Liver (tissue), 8 donors: ENCODE measurements at regions not wholly inside any gene's neighbourhood (a gene's known extent, or its start where the extent isn't known, plus 50 kb on each side); places are given as distances from the start of the nearest gene placed in this dataset.

Experiments used
- DNase-seq: peaks from one replicate; pipeline ENCODE4 v3.0.0-alpha.2; 2017; ENCODE audit warnings: low spot score
- H3K27ac ChIP-seq, 2 donors: one replicate each; pipeline ENCODE4 v1.7.0; 2013; ENCODE audit warnings: inconsistent platforms in 2 of 2, low read length in 2 of 2, control low read depth in 1 of 2, low read depth in 1 of 2, mild to moderate bottlenecking in 1 of 2
- H3K27me3 ChIP-seq, 4 donors: one replicate each; pipeline versions ENCODE4 v1.6.1 to v1.7.0; 2013; ENCODE audit warnings: low read length in 3 of 4, inconsistent platforms in 1 of 4, mild to moderate bottlenecking in 1 of 4, moderate library complexity in 1 of 4; ENCODE audit not compliant: control insufficient read depth in 4 of 4, insufficient read depth in 4 of 4
- H3K36me3 ChIP-seq, 4 donors: one replicate each; pipeline versions ENCODE4 v1.6.1 to v1.7.0; 2013; ENCODE audit warnings: low read length in 3 of 4, mild to moderate bottlenecking in 3 of 4, low read depth in 1 of 4, moderate library complexity in 1 of 4; ENCODE audit not compliant: control insufficient read depth in 4 of 4, insufficient read depth in 3 of 4
- H3K4me1 ChIP-seq, 4 donors: one replicate each; pipeline versions ENCODE4 v1.6.1 to v1.7.0; 2013; ENCODE audit warnings: low read length in 3 of 4, mild to moderate bottlenecking in 3 of 4, moderate library complexity in 1 of 4; ENCODE audit not compliant: control insufficient read depth in 4 of 4, insufficient read depth in 4 of 4
- H3K4me3 ChIP-seq, 3 donors: one replicate each; pipeline versions ENCODE4 v1.6.1 to v1.7.0; 2013; ENCODE audit warnings: low read length in 3 of 3, control low read depth in 1 of 3, low read depth in 1 of 3, mild to moderate bottlenecking in 1 of 3
- H3K9ac ChIP-seq, 2 donors: one replicate each; pipeline ENCODE4 v1.7.0; 2013; ENCODE audit warnings: low read length in 2 of 2, mild to moderate bottlenecking in 2 of 2, moderate library complexity in 2 of 2, control low read depth in 1 of 2, low read depth in 1 of 2
- H3K9me3 ChIP-seq, 4 donors: one replicate each; pipeline versions ENCODE4 v1.6.1 to v1.7.0; 2013; ENCODE audit warnings: low read length in 3 of 4; ENCODE audit not compliant: control insufficient read depth in 4 of 4
- EGR1 ChIP-seq, 2 donors: IDR thresholded peaks; 2 replicates each; pipeline ENCODE4 v1.6.1; 2016 to 2018; ENCODE audit warnings: antibody characterized with exemption in 2 of 2, low read depth in 2 of 2
- FOXA1 ChIP-seq: IDR thresholded peaks from 2 replicates; pipeline ENCODE4 v1.6.1; 2016; ENCODE audit warnings: antibody characterized with exemption
- GABPA ChIP-seq, 2 donors: IDR thresholded peaks in 1 of 2; conservative IDR thresholded peaks in 1 of 2; 2 replicates each; pipeline ENCODE4 v1.6.1; 2016; ENCODE audit warnings: antibody characterized with exemption in 2 of 2, mild to moderate bottlenecking in 1 of 2, moderate library complexity in 1 of 2
- HNF4A ChIP-seq, 2 donors: conservative IDR thresholded peaks; 2 replicates each; pipeline ENCODE4 v1.6.1; 2016; ENCODE audit warnings: antibody characterized with exemption in 2 of 2, mild to moderate bottlenecking in 2 of 2
- JUND ChIP-seq, 2 donors: IDR thresholded peaks; 2 replicates each; pipeline ENCODE4 v1.6.1; 2016; ENCODE audit warnings: antibody characterized with exemption in 2 of 2
- NR2F2 ChIP-seq: IDR thresholded peaks from 2 replicates; pipeline ENCODE4 v1.6.1; 2016; ENCODE audit warnings: antibody characterized with exemption
- RAD21 ChIP-seq, 2 donors: IDR thresholded peaks; 2 replicates each; pipeline ENCODE4 v1.6.1; 2016; ENCODE audit warnings: antibody characterized with exemption in 2 of 2, mild to moderate bottlenecking in 2 of 2
- RXRA ChIP-seq, 2 donors: IDR thresholded peaks; 2 replicates each; pipeline ENCODE4 v1.6.1; 2017 to 2018; ENCODE audit warnings: antibody characterized with exemption in 2 of 2, mild to moderate bottlenecking in 1 of 2
- SP1 ChIP-seq: IDR thresholded peaks from 2 replicates; pipeline ENCODE4 v1.6.1; 2018; ENCODE audit warnings: antibody characterized with exemption, mild to moderate bottlenecking
- TAF1 ChIP-seq: conservative IDR thresholded peaks from 2 replicates; pipeline ENCODE4 v1.6.1; 2016; ENCODE audit warnings: antibody characterized with exemption, mild to moderate bottlenecking
- WGBS: extraction: QIAGEN DNeasy Blood & Tissue Kit; methylation state at CpG from one replicate; pipeline ENCODE4 v1.1.7; 2013; 5-methylcytosine and 5-hydroxymethylcytosine counted together
- TF ChIP-seq, protein P1 (sequence below): IDR thresholded peaks from 2 replicates; pipeline ENCODE4 v1.6.1; 2016; ENCODE audit warnings: antibody characterized with exemption
- TF ChIP-seq, protein P2 (sequence below): IDR thresholded peaks from 2 replicates; pipeline ENCODE4 v1.6.1; 2016; ENCODE audit warnings: antibody characterized with exemption, mild to moderate bottlenecking
- TF ChIP-seq, protein P3 (sequence below): fragments of 150-350 bp; IDR thresholded peaks from 2 replicates; pipeline ENCODE4 v1.5.1; 2017; ENCODE audit warnings: improper control_type of control experiment, low read depth, low read length; ENCODE audit not compliant: missing input control
- TF ChIP-seq, protein P4 (sequence below): IDR thresholded peaks from 2 replicates; pipeline ENCODE4 v1.6.1; 2016; ENCODE audit warnings: antibody characterized with exemption
- TF ChIP-seq, protein P5 (sequence below): IDR thresholded peaks from 2 replicates; pipeline ENCODE4 v1.6.1; 2016; ENCODE audit warnings: antibody characterized with exemption
- donor health status: healthy.
- donor health status: healthy.
- donor health status: healthy.
- donor health status: healthy.
- donor health status: healthy.

DNA sequence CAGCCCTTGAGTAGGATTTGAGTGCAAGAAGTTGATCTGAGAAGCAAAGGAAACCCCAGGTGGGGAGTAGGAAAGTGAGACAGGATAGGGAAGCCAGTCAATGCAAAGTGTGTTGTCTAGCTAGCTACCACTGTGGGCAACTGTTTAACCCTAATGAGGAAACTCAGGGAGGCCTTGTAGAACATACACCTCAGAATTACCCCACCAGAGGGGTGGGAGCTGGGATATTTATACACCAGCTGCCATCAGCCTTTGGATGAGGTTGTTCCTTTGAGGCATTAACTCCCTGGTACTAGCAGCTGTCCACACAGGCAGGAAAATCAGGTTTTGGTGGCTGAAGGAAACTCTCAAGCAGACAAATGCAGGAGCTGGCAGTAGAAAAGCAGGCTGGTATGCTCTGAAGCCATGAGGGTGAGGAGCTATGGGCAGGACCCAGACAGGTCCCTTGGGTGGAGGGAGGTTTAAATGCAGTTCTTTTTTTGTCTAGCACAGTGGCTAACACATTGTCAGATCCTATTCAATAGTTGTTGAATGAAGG, 60.1 kb upstream of the ARID5B start:
- TF ChIP-seq, protein P1, sequence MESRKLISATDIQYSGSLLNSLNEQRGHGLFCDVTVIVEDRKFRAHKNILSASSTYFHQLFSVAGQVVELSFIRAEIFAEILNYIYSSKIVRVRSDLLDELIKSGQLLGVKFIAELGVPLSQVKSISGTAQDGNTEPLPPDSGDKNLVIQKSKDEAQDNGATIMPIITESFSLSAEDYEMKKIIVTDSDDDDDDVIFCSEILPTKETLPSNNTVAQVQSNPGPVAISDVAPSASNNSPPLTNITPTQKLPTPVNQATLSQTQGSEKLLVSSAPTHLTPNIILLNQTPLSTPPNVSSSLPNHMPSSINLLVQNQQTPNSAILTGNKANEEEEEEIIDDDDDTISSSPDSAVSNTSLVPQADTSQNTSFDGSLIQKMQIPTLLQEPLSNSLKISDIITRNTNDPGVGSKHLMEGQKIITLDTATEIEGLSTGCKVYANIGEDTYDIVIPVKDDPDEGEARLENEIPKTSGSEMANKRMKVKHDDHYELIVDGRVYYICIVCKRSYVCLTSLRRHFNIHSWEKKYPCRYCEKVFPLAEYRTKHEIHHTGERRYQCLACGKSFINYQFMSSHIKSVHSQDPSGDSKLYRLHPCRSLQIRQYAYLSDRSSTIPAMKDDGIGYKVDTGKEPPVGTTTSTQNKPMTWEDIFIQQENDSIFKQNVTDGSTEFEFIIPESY: no peak
- TF ChIP-seq, protein P2, sequence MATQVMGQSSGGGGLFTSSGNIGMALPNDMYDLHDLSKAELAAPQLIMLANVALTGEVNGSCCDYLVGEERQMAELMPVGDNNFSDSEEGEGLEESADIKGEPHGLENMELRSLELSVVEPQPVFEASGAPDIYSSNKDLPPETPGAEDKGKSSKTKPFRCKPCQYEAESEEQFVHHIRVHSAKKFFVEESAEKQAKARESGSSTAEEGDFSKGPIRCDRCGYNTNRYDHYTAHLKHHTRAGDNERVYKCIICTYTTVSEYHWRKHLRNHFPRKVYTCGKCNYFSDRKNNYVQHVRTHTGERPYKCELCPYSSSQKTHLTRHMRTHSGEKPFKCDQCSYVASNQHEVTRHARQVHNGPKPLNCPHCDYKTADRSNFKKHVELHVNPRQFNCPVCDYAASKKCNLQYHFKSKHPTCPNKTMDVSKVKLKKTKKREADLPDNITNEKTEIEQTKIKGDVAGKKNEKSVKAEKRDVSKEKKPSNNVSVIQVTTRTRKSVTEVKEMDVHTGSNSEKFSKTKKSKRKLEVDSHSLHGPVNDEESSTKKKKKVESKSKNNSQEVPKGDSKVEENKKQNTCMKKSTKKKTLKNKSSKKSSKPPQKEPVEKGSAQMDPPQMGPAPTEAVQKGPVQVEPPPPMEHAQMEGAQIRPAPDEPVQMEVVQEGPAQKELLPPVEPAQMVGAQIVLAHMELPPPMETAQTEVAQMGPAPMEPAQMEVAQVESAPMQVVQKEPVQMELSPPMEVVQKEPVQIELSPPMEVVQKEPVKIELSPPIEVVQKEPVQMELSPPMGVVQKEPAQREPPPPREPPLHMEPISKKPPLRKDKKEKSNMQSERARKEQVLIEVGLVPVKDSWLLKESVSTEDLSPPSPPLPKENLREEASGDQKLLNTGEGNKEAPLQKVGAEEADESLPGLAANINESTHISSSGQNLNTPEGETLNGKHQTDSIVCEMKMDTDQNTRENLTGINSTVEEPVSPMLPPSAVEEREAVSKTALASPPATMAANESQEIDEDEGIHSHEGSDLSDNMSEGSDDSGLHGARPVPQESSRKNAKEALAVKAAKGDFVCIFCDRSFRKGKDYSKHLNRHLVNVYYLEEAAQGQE: no peak
- TF ChIP-seq NR2F2 (no peak), GABPA (IDR thresholded peaks at IDR 0.05 in 1 of 2, conservative IDR thresholded peaks at IDR 0.05 in 1 of 2) (no peak), RXRA (IDR thresholded peaks at IDR 0.05) (no peak), SP1 (no peak), EGR1 (IDR thresholded peaks at IDR 0.05; ENCODE audit: low read depth in 2 of 2) (no peak), FOXA1 (no peak)
- Histone ChIP-seq H3K27ac (no peak overlapping the region), H3K9ac (no peak overlapping the region), H3K36me3 (no peaks in the 10 kb centered on the region), H3K27me3 (no peaks in the 10 kb centered on the region), H3K4me3 (no peak overlapping the region), H3K9me3 (no peaks in the 10 kb centered on the region), H3K4me1 (peaks cover 0 to 5% (median 0%) of the 10 kb centered on the region in 4 donors)
- DNase-seq: no peak

DNA sequence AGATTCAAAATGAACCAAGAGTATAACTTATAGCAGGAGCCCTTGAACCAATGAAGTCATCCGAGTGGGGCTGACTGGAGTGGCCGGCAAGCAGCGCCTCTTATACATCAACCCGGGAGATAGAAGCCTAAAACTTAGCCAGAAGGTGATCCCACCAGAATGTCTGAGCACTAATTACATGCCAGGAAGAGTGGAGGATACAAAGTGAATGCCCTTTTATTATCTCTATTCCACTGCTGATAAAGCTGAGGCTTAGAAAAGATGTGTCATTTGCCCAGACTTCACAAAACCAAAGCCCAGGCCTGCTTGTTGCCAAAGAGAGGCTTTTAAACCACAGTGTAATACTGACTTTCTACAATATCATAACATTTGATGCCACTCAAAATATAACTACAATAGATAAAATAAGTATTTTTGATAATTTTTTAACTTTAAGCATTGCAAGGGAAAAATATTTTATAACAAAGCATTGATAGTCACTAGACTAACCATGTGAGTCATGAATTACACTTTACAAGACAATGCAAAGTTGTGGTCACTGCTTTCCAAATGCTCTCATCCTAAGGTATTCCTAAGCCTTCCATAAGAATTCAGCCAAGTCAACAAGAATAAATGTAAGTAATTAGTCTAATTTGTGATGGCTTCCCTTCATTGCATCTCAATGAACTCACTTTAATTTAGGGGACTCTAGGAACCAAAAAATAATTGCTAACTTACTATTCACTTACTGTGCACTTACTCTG, 58.6 kb upstream of the ARID5B start:
- TF ChIP-seq, protein P1: no peak
- TF ChIP-seq, protein P3, sequence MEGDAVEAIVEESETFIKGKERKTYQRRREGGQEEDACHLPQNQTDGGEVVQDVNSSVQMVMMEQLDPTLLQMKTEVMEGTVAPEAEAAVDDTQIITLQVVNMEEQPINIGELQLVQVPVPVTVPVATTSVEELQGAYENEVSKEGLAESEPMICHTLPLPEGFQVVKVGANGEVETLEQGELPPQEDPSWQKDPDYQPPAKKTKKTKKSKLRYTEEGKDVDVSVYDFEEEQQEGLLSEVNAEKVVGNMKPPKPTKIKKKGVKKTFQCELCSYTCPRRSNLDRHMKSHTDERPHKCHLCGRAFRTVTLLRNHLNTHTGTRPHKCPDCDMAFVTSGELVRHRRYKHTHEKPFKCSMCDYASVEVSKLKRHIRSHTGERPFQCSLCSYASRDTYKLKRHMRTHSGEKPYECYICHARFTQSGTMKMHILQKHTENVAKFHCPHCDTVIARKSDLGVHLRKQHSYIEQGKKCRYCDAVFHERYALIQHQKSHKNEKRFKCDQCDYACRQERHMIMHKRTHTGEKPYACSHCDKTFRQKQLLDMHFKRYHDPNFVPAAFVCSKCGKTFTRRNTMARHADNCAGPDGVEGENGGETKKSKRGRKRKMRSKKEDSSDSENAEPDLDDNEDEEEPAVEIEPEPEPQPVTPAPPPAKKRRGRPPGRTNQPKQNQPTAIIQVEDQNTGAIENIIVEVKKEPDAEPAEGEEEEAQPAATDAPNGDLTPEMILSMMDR: no peak
- TF ChIP-seq JUND (IDR thresholded peaks at IDR 0.05) (no peak), RAD21 (IDR thresholded peaks at IDR 0.05) (no peak), TAF1 (no peak), HNF4A (conservative IDR thresholded peaks at IDR 0.05) (no peak)
- TF ChIP-seq, protein P4, sequence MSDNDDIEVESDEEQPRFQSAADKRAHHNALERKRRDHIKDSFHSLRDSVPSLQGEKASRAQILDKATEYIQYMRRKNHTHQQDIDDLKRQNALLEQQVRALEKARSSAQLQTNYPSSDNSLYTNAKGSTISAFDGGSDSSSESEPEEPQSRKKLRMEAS: no peak
- TF ChIP-seq, protein P5, sequence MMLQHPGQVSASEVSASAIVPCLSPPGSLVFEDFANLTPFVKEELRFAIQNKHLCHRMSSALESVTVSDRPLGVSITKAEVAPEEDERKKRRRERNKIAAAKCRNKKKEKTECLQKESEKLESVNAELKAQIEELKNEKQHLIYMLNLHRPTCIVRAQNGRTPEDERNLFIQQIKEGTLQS: no peak
- Histone ChIP-seq H3K36me3 (no peaks in the 10 kb centered on the region), H3K4me3 (no peak overlapping the region), H3K9me3 (no peaks in the 10 kb centered on the region), H3K27me3 (no peaks in the 10 kb centered on the region), H3K4me1 (peaks cover 0 to 5% (median 0%) of the 10 kb centered on the region in 4 donors), H3K9ac (no peak overlapping the region), H3K27ac (no peak overlapping the region)
- 96% methylated on average over 4 of the region's 4 CpGs for WGBS
- DNase-seq: no peak
